Activated CD8-positive, alpha-beta memory T cell treated with anti-CD3 and anti-CD28 coated beads, Interleukin-2, amount 50 U/mL, for 4 hours (primary cell): ENCODE measurements at regions not wholly inside any gene's neighbourhood (a gene's known extent, or its start where the extent isn't known, plus 50 kb on each side); places are given as distances from the start of the nearest gene placed in this dataset.

Source experiments
- DNase-seq: peaks from one replicate; pipeline ENCODE4 v3.0.0-alpha.2; 2020

- DNase-seq, result no peak
Observed at GRCh38 chr7:17485904-17486303, 187.5 kb downstream of the AHR start.

- DNase-seq, result no peak
Observed at GRCh38 chr7:17486835-17487234, 188.4 kb downstream of the AHR start.

- no peak for DNase-seq
Observed at GRCh38 chr7:17487343-17487742, 188.9 kb downstream of the AHR start.

- no peak for DNase-seq
Observed at GRCh38 chr7:17488829-17489228, 190.4 kb downstream of the AHR start.

- no peak for DNase-seq
Observed at GRCh38 chr7:17489961-17490360, 191.5 kb downstream of the AHR start.

GRCh38 chr7:17490825-17491224 lies 192.4 kb downstream of the AHR start:
- DNase-seq, result no peak

- no peak for DNase-seq
Observed at GRCh38 chr7:17492437-17492836, 194.0 kb downstream of the AHR start.

GRCh38 chr7:17493446-17493845 lies 195.0 kb downstream of the AHR start:
- no peak for DNase-seq

GRCh38 chr7:17495655-17496394 lies 197.4 kb downstream of the AHR start:
- DNase-seq, result no peak

GRCh38 chr7:17497136-17497535 lies 198.7 kb downstream of the AHR start:
- no peak for DNase-seq

GRCh38 chr7:17497549-17498167 lies 199.2 kb downstream of the AHR start:
- no peak for DNase-seq

GRCh38 chr7:17498230-17498629 lies 199.8 kb downstream of the AHR start:
- DNase-seq, result no peak

GRCh38 chr7:17500736-17501135 lies 202.3 kb downstream of the AHR start:
- no peak for DNase-seq

- no peak for DNase-seq
Observed at GRCh38 chr7:17501441-17502212, 203.2 kb downstream of the AHR start.

- DNase-seq, result no peak
Observed at GRCh38 chr7:17502213-17503060, 204.0 kb downstream of the AHR start.

- DNase-seq, result no peak
Observed at GRCh38 chr7:17506095-17506494, 207.6 kb downstream of the AHR start.

- DNase-seq, result no peak
Observed at GRCh38 chr7:17506596-17506995, 208.1 kb downstream of the AHR start.

- no peak for DNase-seq
Observed at GRCh38 chr7:17507717-17508116, 209.3 kb downstream of the AHR start.

- DNase-seq, result no peak
Observed at GRCh38 chr7:17512181-17512675, 213.8 kb downstream of the AHR start.

GRCh38 chr7:17516771-17517170 lies 218.3 kb downstream of the AHR start:
- DNase-seq, result no peak

- no peak for DNase-seq
Observed at GRCh38 chr7:17520941-17521340, 222.5 kb downstream of the AHR start.

GRCh38 chr7:17521437-17521836 lies 223.0 kb downstream of the AHR start:
- no peak for DNase-seq
